ENCODE measurements at regions not wholly inside any gene's neighbourhood (a gene's known extent, or its start where the extent isn't known, plus 50 kb on each side); places are given as distances from the start of the nearest gene placed in this dataset.

GRCh38 chr15:37536967-37537605 lies 397.4 kb upstream of the TMCO5A start:
- intact Hi-C loops (cut with micrococcal nuclease): no loop called here
- H3K9me3 Mint-ChIP-seq: peaks cover 7% of the 10 kb centered on the region
- no peak overlapping the region for H3K4me3 Mint-ChIP-seq
- ChIA-PET POLR2A (no interaction called here), CTCF (no interaction called here)
- no peak overlapping the region for H3K27ac Mint-ChIP-seq
- DNase-seq (no peak), ATAC-seq (no peak)
- H3K4me1 Mint-ChIP-seq (ENCODE audit: low read depth): no peaks in the 10 kb centered on the region
- no peaks in the 10 kb centered on the region for H3K27me3 Mint-ChIP-seq
- H3K36me3 Mint-ChIP-seq (ENCODE audit: low read depth): no peaks in the 10 kb centered on the region
- TF ChIP-seq, protein P1, sequence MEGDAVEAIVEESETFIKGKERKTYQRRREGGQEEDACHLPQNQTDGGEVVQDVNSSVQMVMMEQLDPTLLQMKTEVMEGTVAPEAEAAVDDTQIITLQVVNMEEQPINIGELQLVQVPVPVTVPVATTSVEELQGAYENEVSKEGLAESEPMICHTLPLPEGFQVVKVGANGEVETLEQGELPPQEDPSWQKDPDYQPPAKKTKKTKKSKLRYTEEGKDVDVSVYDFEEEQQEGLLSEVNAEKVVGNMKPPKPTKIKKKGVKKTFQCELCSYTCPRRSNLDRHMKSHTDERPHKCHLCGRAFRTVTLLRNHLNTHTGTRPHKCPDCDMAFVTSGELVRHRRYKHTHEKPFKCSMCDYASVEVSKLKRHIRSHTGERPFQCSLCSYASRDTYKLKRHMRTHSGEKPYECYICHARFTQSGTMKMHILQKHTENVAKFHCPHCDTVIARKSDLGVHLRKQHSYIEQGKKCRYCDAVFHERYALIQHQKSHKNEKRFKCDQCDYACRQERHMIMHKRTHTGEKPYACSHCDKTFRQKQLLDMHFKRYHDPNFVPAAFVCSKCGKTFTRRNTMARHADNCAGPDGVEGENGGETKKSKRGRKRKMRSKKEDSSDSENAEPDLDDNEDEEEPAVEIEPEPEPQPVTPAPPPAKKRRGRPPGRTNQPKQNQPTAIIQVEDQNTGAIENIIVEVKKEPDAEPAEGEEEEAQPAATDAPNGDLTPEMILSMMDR (IDR thresholded peaks at IDR 0.05): no peak

DNA sequence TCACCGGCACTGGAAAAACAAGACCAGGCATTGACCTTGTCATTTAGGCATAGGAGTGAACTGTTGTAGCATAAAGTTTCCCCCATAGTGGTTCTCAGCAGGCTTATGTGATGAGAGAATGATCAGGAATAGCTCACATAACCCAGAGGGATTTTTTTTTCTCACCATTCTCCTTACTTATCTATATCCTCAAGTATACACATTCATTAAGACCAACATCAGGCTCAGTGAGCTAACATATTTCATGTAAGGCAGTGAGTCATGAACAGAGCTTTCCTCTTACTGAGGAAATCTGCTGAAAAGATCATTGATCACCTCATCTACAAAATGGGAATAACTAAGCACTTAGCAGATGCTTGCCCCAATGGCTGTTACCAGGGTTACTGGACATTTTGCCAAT lies 396.6 kb upstream of the TMCO5A start:
- Mint-ChIP-seq H3K27ac (no peak overlapping the region), H3K9me3 (peaks cover 7% of the 10 kb centered on the region), H3K36me3 (ENCODE audit: low read depth) (no peaks in the 10 kb centered on the region), H3K27me3 (no peaks in the 10 kb centered on the region), H3K4me3 (no peak overlapping the region), H3K4me1 (ENCODE audit: low read depth) (no peaks in the 10 kb centered on the region)
- CTCF ChIA-PET: no interaction called here
- ATAC-seq (no peak), DNase-seq (no peak)
- intact Hi-C loops (cut with micrococcal nuclease): no loop called here
- TF ChIP-seq, protein P1 (IDR thresholded peaks at IDR 0.05): no peak
- POLR2A ChIA-PET: no interaction called here

DNA sequence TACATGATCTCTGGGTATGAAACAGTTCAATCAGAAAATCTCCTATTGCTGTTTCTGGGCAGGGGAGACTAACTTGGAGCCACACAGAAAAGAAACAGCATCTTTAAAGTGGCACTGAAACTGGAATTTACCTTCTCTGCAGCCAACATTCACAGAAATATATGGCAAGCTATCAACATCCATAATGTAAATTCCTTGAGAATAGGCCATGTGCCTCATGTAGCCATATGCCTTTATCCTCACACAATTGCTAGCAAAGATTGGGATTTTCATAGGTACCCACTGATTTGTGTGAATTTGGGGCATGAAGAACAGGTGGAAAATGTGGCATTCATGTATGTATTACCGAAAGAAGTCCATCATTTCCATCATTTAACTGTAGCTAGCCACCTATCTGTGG lies 386.3 kb upstream of the TMCO5A start:
- Mint-ChIP-seq H3K9me3 (no peaks in the 10 kb centered on the region), H3K4me1 (ENCODE audit: low read depth) (no peaks in the 10 kb centered on the region), H3K36me3 (ENCODE audit: low read depth) (no peaks in the 10 kb centered on the region), H3K4me3 (no peak overlapping the region), H3K27ac (no peak overlapping the region), H3K27me3 (no peaks in the 10 kb centered on the region)
- no peak for ATAC-seq
- TF ChIP-seq, protein P1 (IDR thresholded peaks at IDR 0.05): no peak
- intact Hi-C loops (cut with micrococcal nuclease): no loop called here
- ChIA-PET CTCF (no interaction called here), POLR2A (no interaction called here)
- no peak for DNase-seq

GRCh38 chr15:37550360-37551024 lies 383.9 kb upstream of the TMCO5A start:
- DNase-seq (no peak), ATAC-seq (no peak)
- H3K27me3 Mint-ChIP-seq: no peaks in the 10 kb centered on the region
- intact Hi-C loops (cut with micrococcal nuclease): no loop called here
- ChIA-PET POLR2A (no interaction called here), CTCF (no interaction called here)
- H3K4me3 Mint-ChIP-seq: no peak overlapping the region
- no peaks in the 10 kb centered on the region for H3K9me3 Mint-ChIP-seq
- no peak overlapping the region for H3K27ac Mint-ChIP-seq
- no peaks in the 10 kb centered on the region for H3K36me3 Mint-ChIP-seq (ENCODE audit: low read depth)
- H3K4me1 Mint-ChIP-seq (ENCODE audit: low read depth): no peaks in the 10 kb centered on the region
- TF ChIP-seq, protein P1 (IDR thresholded peaks at IDR 0.05): no peak

- Mint-ChIP-seq H3K4me3 (no peak overlapping the region), H3K4me1 (ENCODE audit: low read depth) (no peaks in the 10 kb centered on the region), H3K9me3 (peaks cover 4% of the 10 kb centered on the region), H3K27ac (no peak overlapping the region), H3K27me3 (no peaks in the 10 kb centered on the region), H3K36me3 (ENCODE audit: low read depth) (no peaks in the 10 kb centered on the region)
- ATAC-seq (no peak), DNase-seq (no peak)
- TF ChIP-seq, protein P1 (IDR thresholded peaks at IDR 0.05): no peak
- intact Hi-C loops (cut with micrococcal nuclease): no loop called here
- CTCF ChIA-PET: no interaction called here
- POLR2A ChIA-PET: no interaction called here
These were observed 362.0 kb upstream of the TMCO5A start for GRCh38 chr15:37572401-37572800.
